Activated T-helper 2 cell treated with anti-CD3 and anti-CD28 coated beads, Interferon-gamma antibody, Interleukin-2, Interleukin-4, amounts not matched to agents 10 μg/mL and 5 μg/mL and 100 μg/mL, durations not matched to agents 14 hours and 24 hours and 36 hours (primary cell): ENCODE measurements at regions not wholly inside any gene's neighbourhood (a gene's known extent, or its start where the extent isn't known, plus 50 kb on each side); places are given as distances from the start of the nearest gene placed in this dataset.

Source experiments
- DNase-seq: peaks from one replicate; pipeline ENCODE4 v3.0.0; 2021; ENCODE audit warnings: low spot score
- H3K27ac Mint-ChIP-seq: one replicate; pipeline ENCODE4 v1.8.0; 2021; ENCODE audit warnings: mixed read lengths
- H3K27me3 Mint-ChIP-seq: one replicate; pipeline ENCODE4 v1.8.0; 2021; ENCODE audit warnings: low read depth, mixed read lengths
- H3K36me3 Mint-ChIP-seq: one replicate; pipeline ENCODE4 v1.8.0; 2021; ENCODE audit warnings: low read depth, mixed read lengths
- H3K4me1 Mint-ChIP-seq: one replicate; pipeline ENCODE4 v1.8.0; 2021; ENCODE audit warnings: low read depth, mixed read lengths
- H3K4me3 Mint-ChIP-seq: one replicate; pipeline ENCODE4 v1.8.0; 2021; ENCODE audit warnings: low read depth, mild to moderate bottlenecking, moderate library complexity, mixed read lengths
- H3K9me3 Mint-ChIP-seq: one replicate; pipeline ENCODE4 v1.8.0; 2021; ENCODE audit warnings: mixed read lengths
- intact Hi-C: fragments of 100-400 bp; cut with micrococcal nuclease; formaldehyde crosslinking; loops from one replicate; pipeline ENCODE4 v1.15.1; 2023

GRCh38 chr5:124160265-124160664, 586.2 kb downstream of the ZNF608 start:
- H3K27ac Mint-ChIP-seq: no peak overlapping the region
- no peaks in the 10 kb centered on the region for H3K36me3 Mint-ChIP-seq
- H3K27me3 Mint-ChIP-seq: no peaks in the 10 kb centered on the region
- H3K9me3 Mint-ChIP-seq: peaks cover 4% of the 10 kb centered on the region
- DNase-seq: no peak
- intact Hi-C loops: no loop called here
- peaks cover 4% of the 10 kb centered on the region for H3K4me1 Mint-ChIP-seq
- no peak overlapping the region for H3K4me3 Mint-ChIP-seq

GRCh38 chr5:124157320-124157719, 589.1 kb downstream of the ZNF608 start:
- H3K4me3 Mint-ChIP-seq: no peak overlapping the region
- peaks cover 2% of the 10 kb centered on the region for H3K4me1 Mint-ChIP-seq
- no peaks in the 10 kb centered on the region for H3K27me3 Mint-ChIP-seq
- no peak for DNase-seq
- H3K36me3 Mint-ChIP-seq: no peaks in the 10 kb centered on the region
- intact Hi-C loops: no loop called here
- no peak overlapping the region for H3K27ac Mint-ChIP-seq
- H3K9me3 Mint-ChIP-seq: peaks cover 19% of the 10 kb centered on the region

- Mint-ChIP-seq H3K27me3 (no peaks in the 10 kb centered on the region), H3K27ac (no peak overlapping the region), H3K36me3 (no peaks in the 10 kb centered on the region), H3K4me1 (peaks cover 2% of the 10 kb centered on the region), H3K4me3 (no peak overlapping the region), H3K9me3 (peaks cover 19% of the 10 kb centered on the region)
- no peak for DNase-seq
- intact Hi-C loops: no loop called here
These were observed 589.9 kb downstream of the ZNF608 start for GRCh38 chr5:124156415-124156996.

- H3K27ac Mint-ChIP-seq: no peak overlapping the region
- H3K4me1 Mint-ChIP-seq: peaks cover 2% of the 10 kb centered on the region
- peaks cover 26% of the 10 kb centered on the region for H3K9me3 Mint-ChIP-seq
- no peaks in the 10 kb centered on the region for H3K36me3 Mint-ChIP-seq
- no peak overlapping the region for H3K4me3 Mint-ChIP-seq
- intact Hi-C loops: no loop called here
- no peak for DNase-seq
- H3K27me3 Mint-ChIP-seq: no peaks in the 10 kb centered on the region
These were observed 591.7 kb downstream of the ZNF608 start for GRCh38 chr5:124154714-124155113.

- intact Hi-C loops: no loop called here
- Mint-ChIP-seq H3K4me1 (peaks cover 2% of the 10 kb centered on the region), H3K27me3 (no peaks in the 10 kb centered on the region), H3K27ac (no peak overlapping the region), H3K9me3 (peaks cover 30% of the 10 kb centered on the region), H3K4me3 (no peak overlapping the region), H3K36me3 (no peaks in the 10 kb centered on the region)
- no peak for DNase-seq
These were observed 592.9 kb downstream of the ZNF608 start for GRCh38 chr5:124153588-124153987.

GRCh38 chr5:124148574-124148973, 597.9 kb downstream of the ZNF608 start:
- H3K27me3 Mint-ChIP-seq: no peaks in the 10 kb centered on the region
- H3K36me3 Mint-ChIP-seq: no peaks in the 10 kb centered on the region
- peaks cover 21% of the 10 kb centered on the region for H3K9me3 Mint-ChIP-seq
- no peaks in the 10 kb centered on the region for H3K4me1 Mint-ChIP-seq
- H3K27ac Mint-ChIP-seq: no peak overlapping the region
- no peak for DNase-seq
- intact Hi-C loops: no loop called here
- no peak overlapping the region for H3K4me3 Mint-ChIP-seq

GRCh38 chr5:124140060-124140459, 606.4 kb downstream of the ZNF608 start:
- Mint-ChIP-seq H3K9me3 (no peaks in the 10 kb centered on the region), H3K4me1 (no peaks in the 10 kb centered on the region), H3K27ac (no peak overlapping the region), H3K27me3 (no peaks in the 10 kb centered on the region), H3K4me3 (no peak overlapping the region), H3K36me3 (no peaks in the 10 kb centered on the region)
- intact Hi-C loops: no loop called here
- DNase-seq: no peak

GRCh38 chr5:124139477-124139876, 607.0 kb downstream of the ZNF608 start:
- Mint-ChIP-seq H3K27ac (no peak overlapping the region), H3K4me1 (no peaks in the 10 kb centered on the region), H3K27me3 (no peaks in the 10 kb centered on the region), H3K9me3 (no peaks in the 10 kb centered on the region), H3K36me3 (no peaks in the 10 kb centered on the region), H3K4me3 (no peak overlapping the region)
- DNase-seq: no peak
- intact Hi-C loops: no loop called here

- DNase-seq: no peak
- intact Hi-C loops: no loop called here
- no peaks in the 10 kb centered on the region for H3K9me3 Mint-ChIP-seq
- H3K36me3 Mint-ChIP-seq: no peaks in the 10 kb centered on the region
- H3K27ac Mint-ChIP-seq: no peak overlapping the region
- H3K4me1 Mint-ChIP-seq: no peaks in the 10 kb centered on the region
- H3K4me3 Mint-ChIP-seq: no peak overlapping the region
- H3K27me3 Mint-ChIP-seq: no peaks in the 10 kb centered on the region
These were observed 609.8 kb downstream of the ZNF608 start for GRCh38 chr5:124136609-124137008.

GRCh38 chr5:124134941-124135340, 611.5 kb downstream of the ZNF608 start:
- Mint-ChIP-seq H3K9me3 (no peaks in the 10 kb centered on the region), H3K4me3 (no peak overlapping the region), H3K36me3 (no peaks in the 10 kb centered on the region)

GRCh38 chr5:124133406-124133805, 613.0 kb downstream of the ZNF608 start:
- Mint-ChIP-seq H3K36me3 (no peaks in the 10 kb centered on the region), H3K27me3 (no peaks in the 10 kb centered on the region), H3K4me1 (no peaks in the 10 kb centered on the region), H3K9me3 (no peaks in the 10 kb centered on the region), H3K27ac (no peak overlapping the region), H3K4me3 (no peak overlapping the region)
- DNase-seq: no peak
- intact Hi-C loops: no loop called here

More at GRCh38 chr5:124134941-124135340, 611.5 kb downstream of the ZNF608 start:
- DNase-seq: no peak
- H3K27ac Mint-ChIP-seq: no peak overlapping the region
- H3K4me1 Mint-ChIP-seq: no peaks in the 10 kb centered on the region
- intact Hi-C loops: no loop called here
- no peaks in the 10 kb centered on the region for H3K27me3 Mint-ChIP-seq

- no peaks in the 10 kb centered on the region for H3K4me1 Mint-ChIP-seq
- H3K36me3 Mint-ChIP-seq: no peaks in the 10 kb centered on the region
- H3K4me3 Mint-ChIP-seq: no peak overlapping the region
- intact Hi-C loops: no loop called here
- H3K9me3 Mint-ChIP-seq: no peaks in the 10 kb centered on the region
- DNase-seq: no peak
- H3K27me3 Mint-ChIP-seq: no peaks in the 10 kb centered on the region
- H3K27ac Mint-ChIP-seq: no peak overlapping the region
These were observed 613.6 kb downstream of the ZNF608 start for GRCh38 chr5:124132843-124133242.

GRCh38 chr5:124131466-124131865, 615.0 kb downstream of the ZNF608 start:
- no peak for DNase-seq
- intact Hi-C loops: no loop called here
- no peaks in the 10 kb centered on the region for H3K4me1 Mint-ChIP-seq
- H3K9me3 Mint-ChIP-seq: no peaks in the 10 kb centered on the region
- H3K4me3 Mint-ChIP-seq: no peak overlapping the region
- H3K27ac Mint-ChIP-seq: no peak overlapping the region
- no peaks in the 10 kb centered on the region for H3K27me3 Mint-ChIP-seq
- H3K36me3 Mint-ChIP-seq: no peaks in the 10 kb centered on the region

- intact Hi-C loops: no loop called here
- Mint-ChIP-seq H3K36me3 (no peaks in the 10 kb centered on the region), H3K9me3 (no peaks in the 10 kb centered on the region), H3K4me3 (no peak overlapping the region), H3K27ac (no peak overlapping the region), H3K27me3 (no peaks in the 10 kb centered on the region), H3K4me1 (no peaks in the 10 kb centered on the region)
- no peak for DNase-seq
These were observed 615.6 kb downstream of the ZNF608 start for GRCh38 chr5:124130816-124131215.
